Pancreas (tissue), 10 donors: ENCODE measurements at regions not wholly inside any gene's neighbourhood (a gene's known extent, or its start where the extent isn't known, plus 50 kb on each side); places are given as distances from the start of the nearest gene placed in this dataset.

Source experiments
- ATAC-seq, 4 donors: fragments of 200-7000 bp; cut with Tn5 transposase; one replicate each; pipeline versions ENCODE4 v1.8.0 to v1.9.1; 2020; ENCODE audit warnings: mild to moderate bottlenecking in 4 of 4, moderate library complexity in 4 of 4
- DNase-seq, 6 donors: peaks; one replicate each; pipeline ENCODE4 v3.0.0-alpha.2; 2020
- FAIRE-seq: peaks from 2 replicates; lab custom pipeline; 2012; peaks lifted over from hg19 to GRCh38; lab: Jason Lieb, UNC
- H3K27ac ChIP-seq, 4 donors: fragments of 200-600 bp; sonication (generic); 1 replicate in 3 of 4; 2 replicates in 1 of 4; pipeline versions ENCODE4 v1.5.0 to v1.8.0; 2020
- H3K27me3 ChIP-seq, 4 donors: fragments of 200-600 bp; one replicate each; pipeline ENCODE4 v1.8.0; 2021
- H3K36me3 ChIP-seq, 3 donors: fragments of 200-600 bp; sonication (generic) in 1 of 3; one replicate each; pipeline versions ENCODE4 v1.5.0 to v1.8.0; 2020 to 2021
- H3K4me1 ChIP-seq, 3 donors: fragments of 200-600 bp; one replicate each; pipeline ENCODE4 v1.8.0; 2021
- H3K4me3 ChIP-seq, 4 donors: fragments of 200-600 bp; sonication (generic) in 2 of 4; one replicate each; pipeline versions ENCODE4 v1.5.0 to v1.8.0; 2020 to 2021
- H3K9me3 ChIP-seq, 4 donors: fragments of 200-600 bp; one replicate each; pipeline ENCODE4 v1.8.0; 2021
- WGBS, 2 donors: extraction: QIAGEN DNeasy Blood & Tissue Kit; methylation state at CpG; one replicate each; pipeline ENCODE4 v1.1.7; 2013; 5-methylcytosine and 5-hydroxymethylcytosine counted together
- intact Hi-C, 3 donors: fragments of 100-400 bp; cut with DNase I; formaldehyde crosslinking; loops; one replicate each; pipeline versions ENCODE4 v1.11.1 to v1.14.2; 2022
- TF ChIP-seq, protein P1 (sequence below), 4 donors: fragments of 200-600 bp; sonication (generic) in 3 of 4; IDR thresholded peaks; one replicate each; pipeline versions ENCODE4 v1.5.0 to v1.8.0; 2021; ENCODE audit warnings: antibody characterized with exemption in 4 of 4
- donor health status: healthy with polysubstance abuse.
- donor health status: DM: no; HTN: no; CAD: no; lungs with moderate emphysema.
- donor health status: DM: no; HTN: no; CAD: no.
- donor health status: control.
- donor health status: control.
- donor health status: Bipolar disorder and iron deficiency.
- donor health status: DM: yes; HTN: yes; CAD: no.
- donor health status: DM: no; HTN: no; CAD: no.
- donor health status: DM: no; HTN: no; CAD: no.
- donor health status: DM: yes; HTN: yes; CAD: no.

DNA sequence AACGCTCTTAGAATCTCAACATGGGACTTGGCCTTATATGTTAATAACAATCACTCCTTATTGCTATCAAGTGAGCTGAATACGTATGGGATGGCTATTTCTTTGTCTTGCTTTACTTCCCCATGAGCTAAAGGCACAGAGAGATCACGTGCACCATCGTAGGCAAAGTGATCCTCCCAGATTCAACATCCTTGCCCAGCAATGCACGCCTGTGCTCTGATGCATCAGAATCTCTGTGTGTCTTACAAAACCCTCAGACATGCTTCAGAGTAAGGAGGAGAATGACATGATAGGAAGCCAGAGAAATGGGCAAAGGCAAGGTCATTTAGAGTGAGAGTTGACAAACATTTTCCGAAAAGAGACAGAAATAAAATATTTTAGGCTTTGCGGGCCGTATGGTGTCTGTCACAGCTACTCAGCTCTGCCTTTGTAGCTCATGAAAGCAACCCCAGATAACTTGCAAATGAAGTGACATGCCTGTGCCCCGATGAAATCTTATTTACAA lies 277.6 kb upstream of the CDH4 start:
- FAIRE-seq = no peak
- DNase-seq = no peak
- Histone ChIP-seq H3K27me3 (no peaks in the 10 kb centered on the region), H3K4me1 (no peaks in the 10 kb centered on the region), H3K27ac (no peak overlapping the region), H3K36me3 (no peaks in the 10 kb centered on the region), H3K9me3 (no peaks in the 10 kb centered on the region), H3K4me3 (no peak overlapping the region)
- no peak for ATAC-seq
- TF ChIP-seq, protein P1, sequence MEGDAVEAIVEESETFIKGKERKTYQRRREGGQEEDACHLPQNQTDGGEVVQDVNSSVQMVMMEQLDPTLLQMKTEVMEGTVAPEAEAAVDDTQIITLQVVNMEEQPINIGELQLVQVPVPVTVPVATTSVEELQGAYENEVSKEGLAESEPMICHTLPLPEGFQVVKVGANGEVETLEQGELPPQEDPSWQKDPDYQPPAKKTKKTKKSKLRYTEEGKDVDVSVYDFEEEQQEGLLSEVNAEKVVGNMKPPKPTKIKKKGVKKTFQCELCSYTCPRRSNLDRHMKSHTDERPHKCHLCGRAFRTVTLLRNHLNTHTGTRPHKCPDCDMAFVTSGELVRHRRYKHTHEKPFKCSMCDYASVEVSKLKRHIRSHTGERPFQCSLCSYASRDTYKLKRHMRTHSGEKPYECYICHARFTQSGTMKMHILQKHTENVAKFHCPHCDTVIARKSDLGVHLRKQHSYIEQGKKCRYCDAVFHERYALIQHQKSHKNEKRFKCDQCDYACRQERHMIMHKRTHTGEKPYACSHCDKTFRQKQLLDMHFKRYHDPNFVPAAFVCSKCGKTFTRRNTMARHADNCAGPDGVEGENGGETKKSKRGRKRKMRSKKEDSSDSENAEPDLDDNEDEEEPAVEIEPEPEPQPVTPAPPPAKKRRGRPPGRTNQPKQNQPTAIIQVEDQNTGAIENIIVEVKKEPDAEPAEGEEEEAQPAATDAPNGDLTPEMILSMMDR (IDR thresholded peaks at IDR 0.05) = no peak
- intact Hi-C loops = no loop called here
- 58 to 60% methylated on average over 9 of the region's 9 CpGs for WGBS, 2 donors

GRCh38 chr20:60976139-60976538 lies 275.9 kb upstream of the CDH4 start:
- DNase-seq (no peak), ATAC-seq (no peak), FAIRE-seq (no peak)
- Histone ChIP-seq H3K27ac (no peak overlapping the region), H3K27me3 (no peaks in the 10 kb centered on the region), H3K4me3 (no peak overlapping the region), H3K4me1 (no peaks in the 10 kb centered on the region), H3K36me3 (no peaks in the 10 kb centered on the region), H3K9me3 (no peaks in the 10 kb centered on the region)
- TF ChIP-seq, protein P1 (IDR thresholded peaks at IDR 0.05) = no peak
- WGBS, 2 donors = 71 to 86% methylated on average over 15 of the region's 15 CpGs
- intact Hi-C loops = no loop called here

- FAIRE-seq (no peak), ATAC-seq (no peak), DNase-seq (no peak)
Measured at GRCh38 chr20:60976913-60977312, 275.1 kb upstream of the CDH4 start.

GRCh38 chr20:60977901-60978300 lies 274.2 kb upstream of the CDH4 start:
- intact Hi-C loops = no loop called here
- Histone ChIP-seq H3K4me1 (no peaks in the 10 kb centered on the region), H3K4me3 (no peak overlapping the region), H3K27ac (no peak overlapping the region), H3K9me3 (no peaks in the 10 kb centered on the region), H3K27me3 (no peaks in the 10 kb centered on the region), H3K36me3 (no peaks in the 10 kb centered on the region)
- no peak for FAIRE-seq
- ATAC-seq = no peak
- DNase-seq = no peak
- 59 to 73% methylated on average over 7 of the region's 7 CpGs for WGBS, 2 donors
- TF ChIP-seq, protein P1 (IDR thresholded peaks at IDR 0.05) = no peak

More at GRCh38 chr20:60976913-60977312, 275.1 kb upstream of the CDH4 start:
- Histone ChIP-seq H3K27ac (no peak overlapping the region), H3K4me1 (no peaks in the 10 kb centered on the region), H3K27me3 (no peaks in the 10 kb centered on the region), H3K9me3 (no peaks in the 10 kb centered on the region), H3K36me3 (no peaks in the 10 kb centered on the region), H3K4me3 (no peak overlapping the region)
- TF ChIP-seq, protein P1 (IDR thresholded peaks at IDR 0.05) = no peak
- 50 to 73% methylated on average over 4 of the region's 4 CpGs for WGBS, 2 donors
- intact Hi-C loops = no loop called here

DNA sequence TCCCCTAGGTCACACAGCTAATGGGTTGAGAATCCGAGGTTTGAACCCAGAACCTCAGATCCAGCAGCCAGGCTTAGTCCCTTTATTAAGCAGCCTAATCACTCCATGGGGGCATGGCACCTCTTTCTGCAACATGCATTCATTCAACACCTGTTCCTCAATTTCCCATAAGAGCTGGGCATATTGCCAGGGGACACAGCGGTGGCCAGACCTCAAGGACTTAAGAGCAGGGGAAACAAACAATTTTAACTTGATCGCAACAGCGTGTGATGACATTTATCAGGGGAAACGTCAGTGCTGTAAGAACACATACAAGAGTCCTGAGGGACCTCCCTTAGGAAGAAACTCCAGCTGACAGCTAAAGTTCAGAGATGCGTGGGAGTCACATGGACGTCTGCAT lies 267.4 kb upstream of the CDH4 start:
- Histone ChIP-seq H3K4me1 (no peaks in the 10 kb centered on the region), H3K4me3 (no peak overlapping the region), H3K27me3 (no peaks in the 10 kb centered on the region), H3K27ac (no peak overlapping the region), H3K9me3 (no peaks in the 10 kb centered on the region), H3K36me3 (no peaks in the 10 kb centered on the region)
- FAIRE-seq (no peak), ATAC-seq (no peak), DNase-seq (no peak)
- TF ChIP-seq, protein P1 (IDR thresholded peaks at IDR 0.05) = no peak
- intact Hi-C loops = no loop called here
- 21 to 24% methylated on average over 7 of the region's 7 CpGs for WGBS, 2 donors
